Erythroblast (primary cell): ENCODE measurements at regions not wholly inside any gene's neighbourhood (a gene's known extent, or its start where the extent isn't known, plus 50 kb on each side); places are given as distances from the start of the nearest gene placed in this dataset.

Experiments
- GATA1 ChIP-seq: IDR thresholded peaks from 2 replicates; pipeline ENCODE4 v1.6.1; 2011; ENCODE audit warnings: low read depth, mild to moderate bottlenecking, control low read depth, low read length, moderate library complexity
- POLR2A ChIP-seq: IDR thresholded peaks from 2 replicates; pipeline ENCODE4 v1.6.1; 2011; ENCODE audit warnings: mild to moderate bottlenecking, low read length

GRCh38 chr17:37818689-37819088 is 73.8 kb upstream of the HNF1B start:
- TF ChIP-seq POLR2A (no peak), GATA1 (no peak)
